PC-3 (cell line): ENCODE measurements at regions not wholly inside any gene's neighbourhood (a gene's known extent, or its start where the extent isn't known, plus 50 kb on each side); places are given as distances from the start of the nearest gene placed in this dataset.

Experiments used
- EZH2 ChIP-seq: fragments of 300-600 bp; sonication (generic); IDR thresholded peaks from one replicate; pipeline ENCODE4 v1.6.1; 2017; ENCODE audit warnings: antibody characterized with exemption, mild to moderate bottlenecking, low read length; ENCODE audit not compliant: unreplicated experiment
- EZH2phosphoT487 ChIP-seq: fragments of 300-600 bp; sonication (generic); IDR thresholded peaks from 2 replicates; pipeline ENCODE4 v1.6.1; 2018; ENCODE audit warnings: mild to moderate bottlenecking, antibody characterized with exemption, low read length, borderline replicate concordance
- TF ChIP-seq, protein P1 (sequence below): fragments of 300-600 bp; sonication (generic); conservative IDR thresholded peaks from 2 replicates; pipeline ENCODE4 v1.5.1; 2017; ENCODE audit warnings: antibody characterized with exemption, low read depth, mild to moderate bottlenecking, low read length

DNA sequence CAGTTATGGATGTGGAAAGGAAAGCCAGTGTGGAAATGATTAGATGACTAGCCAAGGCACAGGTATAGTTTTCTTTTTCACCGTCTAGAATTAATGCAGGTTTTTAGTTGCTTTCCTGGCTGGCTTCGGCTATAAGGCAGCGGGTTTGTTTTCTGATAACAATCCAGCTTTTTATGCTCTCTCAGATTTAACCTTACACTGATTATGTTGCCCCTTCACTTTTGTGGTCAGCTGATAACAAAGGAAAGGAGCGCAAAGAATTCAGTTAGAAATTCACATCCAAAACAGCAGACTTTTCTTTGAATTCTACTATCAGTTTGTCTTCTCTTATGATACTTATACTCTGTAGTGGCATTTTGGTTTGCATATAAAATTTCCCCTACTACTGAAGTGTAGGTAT is 94.2 kb upstream of the CENPE start:
- TF ChIP-seq, protein P1, sequence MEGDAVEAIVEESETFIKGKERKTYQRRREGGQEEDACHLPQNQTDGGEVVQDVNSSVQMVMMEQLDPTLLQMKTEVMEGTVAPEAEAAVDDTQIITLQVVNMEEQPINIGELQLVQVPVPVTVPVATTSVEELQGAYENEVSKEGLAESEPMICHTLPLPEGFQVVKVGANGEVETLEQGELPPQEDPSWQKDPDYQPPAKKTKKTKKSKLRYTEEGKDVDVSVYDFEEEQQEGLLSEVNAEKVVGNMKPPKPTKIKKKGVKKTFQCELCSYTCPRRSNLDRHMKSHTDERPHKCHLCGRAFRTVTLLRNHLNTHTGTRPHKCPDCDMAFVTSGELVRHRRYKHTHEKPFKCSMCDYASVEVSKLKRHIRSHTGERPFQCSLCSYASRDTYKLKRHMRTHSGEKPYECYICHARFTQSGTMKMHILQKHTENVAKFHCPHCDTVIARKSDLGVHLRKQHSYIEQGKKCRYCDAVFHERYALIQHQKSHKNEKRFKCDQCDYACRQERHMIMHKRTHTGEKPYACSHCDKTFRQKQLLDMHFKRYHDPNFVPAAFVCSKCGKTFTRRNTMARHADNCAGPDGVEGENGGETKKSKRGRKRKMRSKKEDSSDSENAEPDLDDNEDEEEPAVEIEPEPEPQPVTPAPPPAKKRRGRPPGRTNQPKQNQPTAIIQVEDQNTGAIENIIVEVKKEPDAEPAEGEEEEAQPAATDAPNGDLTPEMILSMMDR = no peak
- TF ChIP-seq EZH2phosphoT487 (no peak), EZH2 (no peak)
